ENCODE measurements at regions not wholly inside any gene's neighbourhood (a gene's known extent, or its start where the extent isn't known, plus 50 kb on each side); places are given as distances from the start of the nearest gene placed in this dataset.

DNA sequence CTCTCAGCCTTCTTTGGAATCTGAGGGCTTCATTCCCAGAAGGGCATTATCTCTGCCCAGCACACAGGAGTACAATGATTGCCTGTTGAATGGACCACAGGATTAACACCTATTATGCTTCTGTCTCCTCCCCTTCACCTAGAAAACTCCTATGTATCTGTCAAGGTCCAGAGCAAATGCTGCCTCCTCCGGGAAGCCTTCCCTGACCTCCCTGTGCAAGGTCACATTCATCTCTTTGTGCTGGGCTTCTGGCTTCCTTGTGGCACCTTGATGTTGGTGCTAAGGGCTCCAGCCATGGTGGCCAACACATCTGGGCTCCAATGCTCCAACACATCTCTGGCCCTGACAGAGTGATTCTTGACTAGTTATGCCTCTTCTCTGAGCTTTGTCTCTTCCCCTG, 49.9 kb upstream of the ATP2B2 start:
- Histone ChIP-seq H4K91ac (ENCODE audit: low read depth, low read length, poor library complexity) (no peak overlapping the region), H3K9ac (ENCODE audit: low read depth, low read length, poor library complexity) (no peak overlapping the region), H3K36me3 (replicated peaks in 1 of 2; ENCODE audit: control insufficient read depth in 2 of 2, insufficient read depth in 2 of 2, low read length in 2 of 2) (no peaks in the 10 kb centered on the region), H2BK15ac (ENCODE audit: low read length) (no peak overlapping the region), H3K4me3 (ENCODE audit: low read length in 2 of 2) (no peak overlapping the region), H3K23ac (ENCODE audit: low read depth, low read length, poor library complexity) (no peak overlapping the region), H2BK5ac (ENCODE audit: low read length) (peak overlapping the region; percentile 11), H2BK120ac (ENCODE audit: low read depth, low read length) (no peak overlapping the region), H3K9me3 (replicated peaks in 1 of 2; ENCODE audit: control insufficient read depth in 2 of 2, insufficient read depth in 1 of 2, low read depth in 1 of 2, low read length in 2 of 2) (peaks cover 0 to 2% of the 10 kb centered on the region in 2 donors), H3K14ac (ENCODE audit: low read length) (no peak overlapping the region), H2AFZ (ENCODE audit: low read length) (no peak overlapping the region), H2BK12ac (ENCODE audit: low read length) (no peak overlapping the region), H3K79me1 (ENCODE audit: low read depth, low read length) (no peaks in the 10 kb centered on the region), H3K4me2 (ENCODE audit: insufficient read depth, low read length, poor library complexity, severe bottlenecking) (no peak overlapping the region), H3K27me3 (ENCODE audit: control insufficient read depth in 3 of 3, insufficient read depth in 3 of 3, low read depth in 1 of 3, low read length in 3 of 3) (peaks cover 0 to 4% (median 0%) of the 10 kb centered on the region in 3 experiments), H3K4me1 (ENCODE audit: control insufficient read depth in 2 of 2, insufficient read depth in 1 of 2, low read depth in 1 of 2, low read length in 2 of 2) (peaks cover 12 to 31% of the 10 kb centered on the region in 2 donors), H3K27ac (replicated peaks; ENCODE audit: low read length) (peak overlapping the region; percentile 87), H4K8ac (ENCODE audit: low read depth, low read length) (no peak overlapping the region), H3K18ac (ENCODE audit: low read length) (peak overlapping the region; percentile 82), H2AK5ac (ENCODE audit: low read depth, low read length) (peak overlapping the region; percentile 7), H3K4ac (ENCODE audit: low read length) (no peak overlapping the region)
- no peak for DNase-seq (ENCODE audit: low spot score)
- WGBS, 2 donors (ENCODE audit: extremely low coverage in 2 of 2, insufficient read length in 2 of 2, insufficient replicate concordance in 1 of 2): no CpG with 5 or more reads among the region's 1 CpG

- Histone ChIP-seq H3K23ac (ENCODE audit: low read depth, low read length, poor library complexity) (no peak overlapping the region), H2BK15ac (ENCODE audit: low read length) (no peak overlapping the region), H3K14ac (ENCODE audit: low read length) (no peak overlapping the region), H3K79me1 (ENCODE audit: low read depth, low read length) (no peaks in the 10 kb centered on the region), H3K4me3 (ENCODE audit: low read length in 2 of 2) (no peak overlapping the region), H4K91ac (ENCODE audit: low read depth, low read length, poor library complexity) (peak overlapping the region; percentile 30), H3K27ac (replicated peaks; ENCODE audit: low read length) (no peak overlapping the region), H3K4me2 (ENCODE audit: insufficient read depth, low read length, poor library complexity, severe bottlenecking) (no peak overlapping the region), H3K18ac (ENCODE audit: low read length) (no peak overlapping the region), H3K9ac (ENCODE audit: low read depth, low read length, poor library complexity) (no peak overlapping the region), H3K4me1 (ENCODE audit: control insufficient read depth in 2 of 2, insufficient read depth in 1 of 2, low read depth in 1 of 2, low read length in 2 of 2) (peaks cover 12 to 26% of the 10 kb centered on the region in 2 donors), H3K9me3 (replicated peaks in 1 of 2; ENCODE audit: control insufficient read depth in 2 of 2, insufficient read depth in 1 of 2, low read depth in 1 of 2, low read length in 2 of 2) (peaks cover 0 to 2% of the 10 kb centered on the region in 2 donors), H2AFZ (ENCODE audit: low read length) (no peak overlapping the region), H2BK5ac (ENCODE audit: low read length) (no peak overlapping the region), H2BK12ac (ENCODE audit: low read length) (no peak overlapping the region), H3K36me3 (replicated peaks in 1 of 2; ENCODE audit: control insufficient read depth in 2 of 2, insufficient read depth in 2 of 2, low read length in 2 of 2) (no peaks in the 10 kb centered on the region), H2AK5ac (ENCODE audit: low read depth, low read length) (no peak overlapping the region), H4K8ac (ENCODE audit: low read depth, low read length) (no peak overlapping the region), H3K4ac (ENCODE audit: low read length) (no peak overlapping the region), H2BK120ac (ENCODE audit: low read depth, low read length) (no peak overlapping the region), H3K27me3 (ENCODE audit: control insufficient read depth in 3 of 3, insufficient read depth in 3 of 3, low read depth in 1 of 3, low read length in 3 of 3) (peaks cover 0 to 4% (median 0%) of the 10 kb centered on the region in 3 experiments)
- WGBS, 2 donors (ENCODE audit: extremely low coverage in 2 of 2, insufficient read length in 2 of 2, insufficient replicate concordance in 1 of 2): no CpG with 5 or more reads among the region's 7 CpGs
- DNase-seq (ENCODE audit: low spot score): no peak
Measured at GRCh38 chr3:10556312-10556711, 50.9 kb upstream of the ATP2B2 start.

DNA sequence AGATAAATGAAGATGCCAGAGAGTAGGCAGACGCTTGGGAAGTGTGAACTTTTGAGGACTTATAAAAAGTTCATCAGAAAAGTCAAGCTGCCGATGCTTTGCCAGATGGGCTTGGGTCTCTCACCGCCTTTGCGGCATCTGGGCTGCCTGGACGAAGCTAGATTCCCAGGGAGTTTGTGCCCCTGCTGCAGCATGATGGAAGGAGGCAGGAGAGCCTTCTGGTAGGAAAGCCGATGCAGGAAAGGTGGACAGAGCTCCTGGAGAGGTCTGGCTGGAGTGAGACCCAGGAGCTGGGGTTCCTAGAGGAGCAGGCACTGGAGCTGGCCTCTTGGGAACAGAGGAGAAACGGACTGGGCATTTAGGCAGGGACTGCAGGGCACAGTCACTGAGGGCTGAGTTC, 51.9 kb upstream of the ATP2B2 start:
- DNase-seq (ENCODE audit: low spot score): no peak
- H3K9me3 ChIP-seq (replicated peaks in 1 of 2; ENCODE audit: control insufficient read depth in 2 of 2, insufficient read depth in 1 of 2, low read depth in 1 of 2, low read length in 2 of 2): peaks cover 0 to 2% of the 10 kb centered on the region in 2 donors
- WGBS, 2 donors (ENCODE audit: extremely low coverage in 2 of 2, insufficient read length in 2 of 2, insufficient replicate concordance in 1 of 2): no CpG with 5 or more reads among the region's 7 CpGs
- H4K8ac ChIP-seq (ENCODE audit: low read depth, low read length): no peak overlapping the region
- peaks cover 0 to 4% (median 0%) of the 10 kb centered on the region in 3 experiments for H3K27me3 ChIP-seq (ENCODE audit: control insufficient read depth in 3 of 3, insufficient read depth in 3 of 3, low read depth in 1 of 3, low read length in 3 of 3)
- H3K79me1 ChIP-seq (ENCODE audit: low read depth, low read length): no peaks in the 10 kb centered on the region
- peak overlapping the region; percentile 71 for H3K18ac ChIP-seq (ENCODE audit: low read length)
- no peak overlapping the region for H2BK15ac ChIP-seq (ENCODE audit: low read length)
- peaks cover 12 to 23% of the 10 kb centered on the region in 2 donors for H3K4me1 ChIP-seq (ENCODE audit: control insufficient read depth in 2 of 2, insufficient read depth in 1 of 2, low read depth in 1 of 2, low read length in 2 of 2)
- H2AK5ac ChIP-seq (ENCODE audit: low read depth, low read length): no peak overlapping the region
- H3K36me3 ChIP-seq (replicated peaks in 1 of 2; ENCODE audit: control insufficient read depth in 2 of 2, insufficient read depth in 2 of 2, low read length in 2 of 2): no peaks in the 10 kb centered on the region
- peak overlapping the region; percentile 50 for H2BK120ac ChIP-seq (ENCODE audit: low read depth, low read length)
- no peak overlapping the region for H3K4me2 ChIP-seq (ENCODE audit: insufficient read depth, low read length, poor library complexity, severe bottlenecking)
- no peak overlapping the region for H3K9ac ChIP-seq (ENCODE audit: low read depth, low read length, poor library complexity)
- H4K91ac ChIP-seq (ENCODE audit: low read depth, low read length, poor library complexity): no peak overlapping the region
- no peak overlapping the region for H3K4me3 ChIP-seq (ENCODE audit: low read length in 2 of 2)
- no peak overlapping the region for H2BK12ac ChIP-seq (ENCODE audit: low read length)
- no peak overlapping the region for H3K23ac ChIP-seq (ENCODE audit: low read depth, low read length, poor library complexity)
- no peak overlapping the region for H3K14ac ChIP-seq (ENCODE audit: low read length)
- H3K4ac ChIP-seq (ENCODE audit: low read length): no peak overlapping the region
- no peak overlapping the region for H2AFZ ChIP-seq (ENCODE audit: low read length)
- peak overlapping the region; percentile 57 for H2BK5ac ChIP-seq (ENCODE audit: low read length)
- no peak overlapping the region for H3K27ac ChIP-seq (replicated peaks; ENCODE audit: low read length)

DNA sequence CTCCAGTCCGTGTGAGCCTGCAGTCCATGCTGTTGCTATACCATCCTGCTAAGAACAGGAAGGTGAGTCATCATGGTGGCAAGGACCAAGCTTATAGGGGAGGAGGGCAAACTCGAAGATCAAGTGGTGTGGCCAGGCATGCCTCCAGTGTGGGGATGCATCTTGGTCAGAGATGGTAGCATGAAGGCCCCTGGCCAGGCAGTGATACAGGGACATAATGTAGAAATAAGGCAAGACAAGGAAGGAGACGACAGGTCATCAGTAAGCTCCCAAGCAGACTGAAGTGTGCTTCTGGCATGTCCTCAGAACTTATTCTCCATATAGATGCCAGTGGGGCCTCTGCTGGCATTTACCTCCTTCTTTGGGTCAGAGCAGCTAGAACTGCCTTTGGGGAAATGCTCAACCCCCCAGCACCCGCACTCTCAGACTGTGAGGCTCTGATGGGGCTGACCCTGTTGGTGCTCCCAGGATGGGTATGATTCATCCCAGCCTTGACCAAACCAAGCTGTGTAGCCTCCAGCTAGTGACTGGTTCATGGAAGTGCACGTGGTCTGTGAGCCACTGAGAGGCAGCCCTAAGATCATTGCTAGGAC, 52.5 kb upstream of the ATP2B2 start:
- Histone ChIP-seq H4K8ac (ENCODE audit: low read depth, low read length) (no peak overlapping the region), H2AFZ (ENCODE audit: low read length) (no peak overlapping the region), H3K36me3 (replicated peaks in 1 of 2; ENCODE audit: control insufficient read depth in 2 of 2, insufficient read depth in 2 of 2, low read length in 2 of 2) (no peaks in the 10 kb centered on the region), H3K9me3 (replicated peaks in 1 of 2; ENCODE audit: control insufficient read depth in 2 of 2, insufficient read depth in 1 of 2, low read depth in 1 of 2, low read length in 2 of 2) (peaks cover 0 to 2% of the 10 kb centered on the region in 2 donors), H3K27me3 (ENCODE audit: control insufficient read depth in 3 of 3, insufficient read depth in 3 of 3, low read depth in 1 of 3, low read length in 3 of 3) (peaks cover 0 to 4% (median 0%) of the 10 kb centered on the region in 3 experiments), H2BK5ac (ENCODE audit: low read length) (no peak overlapping the region), H3K23ac (ENCODE audit: low read depth, low read length, poor library complexity) (no peak overlapping the region), H2BK12ac (ENCODE audit: low read length) (no peak overlapping the region), H3K4me1 (ENCODE audit: control insufficient read depth in 2 of 2, insufficient read depth in 1 of 2, low read depth in 1 of 2, low read length in 2 of 2) (peaks cover 12 to 19% of the 10 kb centered on the region in 2 donors), H3K79me1 (ENCODE audit: low read depth, low read length) (no peaks in the 10 kb centered on the region), H3K4me2 (ENCODE audit: insufficient read depth, low read length, poor library complexity, severe bottlenecking) (no peak overlapping the region), H3K27ac (replicated peaks; ENCODE audit: low read length) (no peak overlapping the region), H3K18ac (ENCODE audit: low read length) (peak overlapping the region; percentile 38), H2BK15ac (ENCODE audit: low read length) (no peak overlapping the region), H4K91ac (ENCODE audit: low read depth, low read length, poor library complexity) (no peak overlapping the region), H3K4ac (ENCODE audit: low read length) (no peak overlapping the region), H3K9ac (ENCODE audit: low read depth, low read length, poor library complexity) (no peak overlapping the region), H3K4me3 (ENCODE audit: low read length in 2 of 2) (peak overlapping the region in 1 of 2 donors; percentile 55), H3K14ac (ENCODE audit: low read length) (no peak overlapping the region), H2AK5ac (ENCODE audit: low read depth, low read length) (no peak overlapping the region), H2BK120ac (ENCODE audit: low read depth, low read length) (peak overlapping the region; percentile 50)
- no CpG with 5 or more reads among the region's 5 CpGs for WGBS, 2 donors (ENCODE audit: extremely low coverage in 2 of 2, insufficient read length in 2 of 2, insufficient replicate concordance in 1 of 2)
- no peak for DNase-seq (ENCODE audit: low spot score)
